Cardiac muscle cell (in vitro differentiated cells and primary cell): ENCODE measurements at regions not wholly inside any gene's neighbourhood (a gene's known extent, or its start where the extent isn't known, plus 50 kb on each side); places are given as distances from the start of the nearest gene placed in this dataset.

Source experiments
- DNase-seq, 2 donors: peaks; one replicate each; pipeline versions ENCODE4 v3.0.0 to v3.0.0-alpha.2; 2010 to 2017; ENCODE audit warnings: low read depth in 1 of 2, low spot score in 1 of 2
- H3K27ac ChIP-seq: fragments of 200-600 bp; sonication (generic); 2 replicates; pipeline ENCODE4 v1.5.1; 2016
- H3K27me3 ChIP-seq: fragments of 200-600 bp; sonication (generic); 2 replicates; pipeline ENCODE4 v1.6.0; 2016; ENCODE audit warnings: control low read depth
- H3K36me3 ChIP-seq: fragments of 200-600 bp; sonication (generic); 2 replicates; pipeline ENCODE4 v1.5.1; 2016; ENCODE audit warnings: control low read depth
- H3K4me1 ChIP-seq: fragments of 200-600 bp; sonication (generic); 2 replicates; pipeline ENCODE4 v1.8.1; 2017; ENCODE audit warnings: low read depth, mild to moderate bottlenecking, mixed run types
- H3K4me3 ChIP-seq: fragments of 200-600 bp; sonication (generic); 2 replicates; pipeline ENCODE4 v1.5.1; 2016; ENCODE audit warnings: mild to moderate bottlenecking
- H3K9me3 ChIP-seq: fragments of 200-600 bp; sonication (generic); 2 replicates; pipeline ENCODE4 v1.5.1; 2017; ENCODE audit warnings: low read depth, mild to moderate bottlenecking, control low read depth
- TF ChIP-seq, protein P1 (sequence below): IDR thresholded peaks from 2 replicates; pipeline ENCODE4 v1.5.1; 2012; ENCODE audit warnings: low read depth, mild to moderate bottlenecking, low read length

DNA sequence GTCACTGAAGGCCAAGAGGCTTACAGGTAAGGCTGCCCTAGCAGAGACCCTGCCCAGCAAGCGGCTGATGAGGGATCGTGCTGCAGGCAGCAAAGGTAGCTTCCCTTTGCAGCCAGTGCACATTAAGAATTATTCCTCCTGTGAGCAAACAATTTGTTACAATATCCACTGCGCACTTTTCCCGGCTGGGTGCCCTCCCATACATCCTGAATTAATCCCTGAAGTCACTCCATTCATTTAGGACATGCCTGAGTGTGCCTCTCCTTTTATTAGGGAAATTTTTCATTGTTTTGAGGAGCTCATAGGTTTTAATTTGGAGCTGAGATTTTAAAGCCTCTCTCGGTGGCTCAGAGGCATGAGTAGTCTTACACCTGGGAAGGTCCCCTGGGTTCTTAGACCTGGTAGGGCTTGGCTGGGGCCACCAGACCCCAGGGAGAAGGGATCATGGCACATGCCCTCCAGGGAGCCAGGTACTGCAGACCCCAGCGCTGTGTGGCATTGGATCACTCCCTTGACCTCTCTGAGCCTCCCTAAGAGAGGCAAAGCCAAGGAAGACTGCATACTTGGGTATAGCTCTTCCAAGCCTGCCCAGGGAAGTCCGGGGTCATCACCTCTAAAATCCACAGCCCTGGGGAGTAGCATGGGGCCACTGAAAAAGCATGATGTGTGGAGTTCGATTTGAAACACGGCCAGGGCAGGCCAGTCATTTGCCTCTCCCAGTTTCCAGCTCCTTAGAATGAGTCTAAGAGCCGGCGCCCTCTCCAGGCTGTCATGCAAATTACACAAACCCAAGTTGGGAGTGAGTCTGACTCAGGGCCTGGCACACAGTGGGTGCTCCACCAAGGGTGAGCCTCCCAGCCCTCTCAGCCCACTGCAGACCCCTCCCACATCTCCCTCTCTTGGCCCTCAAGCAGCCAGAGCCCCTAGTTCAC is 151.9 kb upstream of the LINGO1 start:
- peak in 1 of 2 donors; percentile 30 for DNase-seq
- Histone ChIP-seq H3K27me3 (no peaks in the 10 kb centered on the region), H3K36me3 (no peaks in the 10 kb centered on the region), H3K4me3 (no peak overlapping the region), H3K9me3 (no peaks in the 10 kb centered on the region), H3K27ac (no peak overlapping the region), H3K4me1 (no peaks in the 10 kb centered on the region)
- TF ChIP-seq, protein P1, sequence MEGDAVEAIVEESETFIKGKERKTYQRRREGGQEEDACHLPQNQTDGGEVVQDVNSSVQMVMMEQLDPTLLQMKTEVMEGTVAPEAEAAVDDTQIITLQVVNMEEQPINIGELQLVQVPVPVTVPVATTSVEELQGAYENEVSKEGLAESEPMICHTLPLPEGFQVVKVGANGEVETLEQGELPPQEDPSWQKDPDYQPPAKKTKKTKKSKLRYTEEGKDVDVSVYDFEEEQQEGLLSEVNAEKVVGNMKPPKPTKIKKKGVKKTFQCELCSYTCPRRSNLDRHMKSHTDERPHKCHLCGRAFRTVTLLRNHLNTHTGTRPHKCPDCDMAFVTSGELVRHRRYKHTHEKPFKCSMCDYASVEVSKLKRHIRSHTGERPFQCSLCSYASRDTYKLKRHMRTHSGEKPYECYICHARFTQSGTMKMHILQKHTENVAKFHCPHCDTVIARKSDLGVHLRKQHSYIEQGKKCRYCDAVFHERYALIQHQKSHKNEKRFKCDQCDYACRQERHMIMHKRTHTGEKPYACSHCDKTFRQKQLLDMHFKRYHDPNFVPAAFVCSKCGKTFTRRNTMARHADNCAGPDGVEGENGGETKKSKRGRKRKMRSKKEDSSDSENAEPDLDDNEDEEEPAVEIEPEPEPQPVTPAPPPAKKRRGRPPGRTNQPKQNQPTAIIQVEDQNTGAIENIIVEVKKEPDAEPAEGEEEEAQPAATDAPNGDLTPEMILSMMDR: peak; percentile 58

- H3K27me3 ChIP-seq: no peaks in the 10 kb centered on the region
Observed at GRCh38 chr15:77783636-77784035, 150.9 kb upstream of the LINGO1 start.

GRCh38 chr15:77782691-77783090 is 150.0 kb upstream of the LINGO1 start:
- no peaks in the 10 kb centered on the region for H3K9me3 ChIP-seq
- no peaks in the 10 kb centered on the region for H3K36me3 ChIP-seq
- no peak overlapping the region for H3K4me3 ChIP-seq
- H3K27me3 ChIP-seq: no peaks in the 10 kb centered on the region
- no peak for DNase-seq
- H3K4me1 ChIP-seq: no peaks in the 10 kb centered on the region
- TF ChIP-seq, protein P1: no peak
- H3K27ac ChIP-seq: no peak overlapping the region

More at GRCh38 chr15:77783636-77784035, 150.9 kb upstream of the LINGO1 start:
- H3K36me3 ChIP-seq: no peaks in the 10 kb centered on the region
- no peaks in the 10 kb centered on the region for H3K4me1 ChIP-seq
- TF ChIP-seq, protein P1: no peak
- no peak overlapping the region for H3K4me3 ChIP-seq
- no peaks in the 10 kb centered on the region for H3K9me3 ChIP-seq
- no peak for DNase-seq
- H3K27ac ChIP-seq: no peak overlapping the region

GRCh38 chr15:77781946-77782240 is 149.2 kb upstream of the LINGO1 start:
- TF ChIP-seq, protein P1: no peak
- no peak overlapping the region for H3K27ac ChIP-seq
- H3K9me3 ChIP-seq: no peaks in the 10 kb centered on the region
- no peaks in the 10 kb centered on the region for H3K27me3 ChIP-seq
- H3K4me1 ChIP-seq: no peaks in the 10 kb centered on the region
- no peak overlapping the region for H3K4me3 ChIP-seq
- no peak for DNase-seq
- no peaks in the 10 kb centered on the region for H3K36me3 ChIP-seq

DNA sequence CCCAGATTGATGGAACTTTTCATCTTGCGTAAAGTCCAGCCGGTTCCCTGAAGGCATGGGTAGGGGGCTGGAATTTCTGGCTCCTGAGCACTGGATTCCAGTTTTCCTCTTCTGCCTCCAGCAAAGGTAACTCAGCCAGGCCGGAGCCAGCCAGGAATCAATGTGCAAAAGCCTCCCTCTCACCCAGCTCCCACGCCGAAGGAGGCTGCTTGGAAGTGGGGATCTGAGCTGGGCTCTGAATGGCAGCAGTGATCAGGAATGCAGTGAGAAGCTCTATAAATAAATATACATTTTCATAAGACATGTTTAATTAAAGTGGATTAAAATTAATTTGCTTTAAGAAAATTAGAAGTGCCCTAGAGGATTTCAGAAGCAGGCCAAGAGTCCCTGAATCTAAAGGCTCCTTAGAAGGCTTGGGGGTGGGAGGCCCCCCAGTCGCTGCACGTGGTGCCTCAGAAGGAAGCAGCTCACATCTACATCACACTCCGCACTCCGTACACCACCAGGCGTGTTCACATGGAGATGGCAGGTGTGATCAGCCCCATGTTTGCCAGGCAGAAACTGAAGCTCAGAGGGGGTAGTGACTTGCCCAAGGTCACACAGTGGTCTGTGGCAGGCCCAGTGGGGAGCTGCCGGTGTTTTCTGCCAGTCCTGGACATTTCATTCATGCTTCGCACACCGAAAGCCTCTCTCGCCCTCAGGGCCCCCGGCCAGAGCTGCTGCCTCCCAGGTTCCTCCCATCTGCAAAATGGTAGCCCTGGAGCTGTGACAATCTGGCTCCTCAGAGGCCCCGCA is 148.6 kb upstream of the LINGO1 start:
- no peak overlapping the region for H3K4me3 ChIP-seq
- no peak for DNase-seq
- no peaks in the 10 kb centered on the region for H3K4me1 ChIP-seq
- no peaks in the 10 kb centered on the region for H3K36me3 ChIP-seq
- TF ChIP-seq, protein P1: no peak
- no peaks in the 10 kb centered on the region for H3K9me3 ChIP-seq
- no peaks in the 10 kb centered on the region for H3K27me3 ChIP-seq
- no peak overlapping the region for H3K27ac ChIP-seq
